Activated naive CD4-positive, alpha-beta T cell treated with anti-CD3 and anti-CD28 coated beads, Interleukin-2, amount 50 U/mL, for 72 hours (primary cell): ENCODE measurements at regions not wholly inside any gene's neighbourhood (a gene's known extent, or its start where the extent isn't known, plus 50 kb on each side); places are given as distances from the start of the nearest gene placed in this dataset.

Experiments used
- ATAC-seq, 2 donors: fragments of 150-1000 bp; cut with Tn5 transposase; 2 replicates each; pipeline ENCODE4 v1.10.0; 2021; ENCODE audit warnings: mild to moderate bottlenecking in 2 of 2, moderate library complexity in 2 of 2
- DNase-seq, 2 donors: peaks; one replicate each; pipeline ENCODE4 v3.0.0; 2021 to 2022; ENCODE audit warnings: low spot score in 2 of 2
- H3K27ac Mint-ChIP-seq, 2 donors: one replicate each; pipeline ENCODE4 v1.8.0; 2022; ENCODE audit warnings: mild to moderate bottlenecking in 2 of 2, mixed read lengths in 2 of 2
- H3K36me3 Mint-ChIP-seq, 2 donors: one replicate each; pipeline ENCODE4 v1.8.0; 2022; ENCODE audit warnings: mixed read lengths in 2 of 2
- H3K9me3 Mint-ChIP-seq, 2 donors: one replicate each; pipeline ENCODE4 v1.8.0; 2022; ENCODE audit warnings: mixed read lengths in 2 of 2

- H3K27ac Mint-ChIP-seq = no peak overlapping the region
- no peak for DNase-seq
- peaks cover 3 to 6% of the 10 kb centered on the region in 2 donors for H3K9me3 Mint-ChIP-seq
- peaks cover 0 to under 1% of the 10 kb centered on the region in 2 donors for H3K36me3 Mint-ChIP-seq
- ATAC-seq = no peak
Measured at GRCh38 chr1:217921126-217921904, 290.2 kb downstream of the SPATA17 start.

GRCh38 chr1:217924924-217925323, 293.8 kb downstream of the SPATA17 start:
- Mint-ChIP-seq H3K36me3 (peaks cover 0 to 5% of the 10 kb centered on the region in 2 donors), H3K9me3 (peaks cover 4 to 10% of the 10 kb centered on the region in 2 donors), H3K27ac (no peak overlapping the region)
- DNase-seq = no peak
- ATAC-seq = no peak

DNA sequence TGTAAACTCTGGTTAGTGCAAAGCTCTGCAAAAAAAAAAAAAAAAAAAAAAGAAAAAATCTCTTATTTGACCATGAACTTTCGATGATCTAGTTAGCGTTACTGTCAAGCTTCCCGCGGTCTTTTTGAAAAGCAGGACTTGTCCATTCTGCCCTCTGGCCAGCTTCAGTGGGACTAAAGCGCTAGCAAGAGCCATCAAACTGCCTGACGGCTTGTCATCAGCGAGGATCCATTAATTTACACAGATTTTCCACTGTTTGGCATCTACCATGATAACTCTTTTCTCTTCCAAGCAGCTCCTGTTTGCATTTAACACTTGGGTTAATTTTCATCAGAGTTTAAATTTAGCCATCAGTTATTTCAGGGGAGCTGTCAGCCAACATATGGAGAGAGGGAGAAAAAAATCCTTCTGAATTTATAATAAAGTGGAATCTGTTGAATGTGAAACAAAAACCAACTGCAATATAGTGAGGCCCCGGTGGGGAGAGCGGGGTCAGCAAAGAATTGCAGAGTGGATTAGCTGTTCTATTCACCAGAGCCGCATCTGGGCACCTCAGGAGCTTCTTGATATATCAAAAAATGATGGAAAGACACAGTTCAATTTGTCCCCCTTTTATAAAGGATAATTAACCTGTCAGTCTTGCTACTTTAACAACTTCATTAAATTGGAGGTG, 298.2 kb downstream of the SPATA17 start:
- no peak for ATAC-seq

DNA sequence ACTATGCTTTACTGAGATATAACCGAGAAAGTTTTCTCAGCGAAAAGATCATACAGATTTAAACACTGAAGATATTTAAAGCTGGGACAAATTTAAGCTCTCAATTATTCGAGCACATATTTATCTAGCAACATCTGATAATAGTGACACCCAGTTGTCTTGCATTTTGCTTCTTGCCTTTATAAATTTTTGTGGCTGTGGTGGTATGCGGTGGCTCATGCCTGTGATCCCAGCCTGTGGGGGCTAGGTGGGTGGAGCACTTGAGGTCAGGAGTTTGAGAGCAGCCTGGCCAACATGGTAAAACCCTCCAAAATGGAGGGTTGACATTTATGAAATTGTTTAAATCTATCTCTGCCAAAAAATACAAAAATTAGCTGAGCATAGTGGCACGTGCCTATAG, 312.2 kb downstream of the SPATA17 start:
- H3K9me3 Mint-ChIP-seq = peaks cover 7% of the 10 kb centered on the region in 2 donors

More for the DNA sequence above, 298.2 kb downstream of the SPATA17 start:
- no peak for DNase-seq
- Mint-ChIP-seq H3K36me3 (peaks cover 0 to 5% of the 10 kb centered on the region in 2 donors), H3K9me3 (peaks cover 5 to 8% of the 10 kb centered on the region in 2 donors), H3K27ac (no peak overlapping the region)

DNA sequence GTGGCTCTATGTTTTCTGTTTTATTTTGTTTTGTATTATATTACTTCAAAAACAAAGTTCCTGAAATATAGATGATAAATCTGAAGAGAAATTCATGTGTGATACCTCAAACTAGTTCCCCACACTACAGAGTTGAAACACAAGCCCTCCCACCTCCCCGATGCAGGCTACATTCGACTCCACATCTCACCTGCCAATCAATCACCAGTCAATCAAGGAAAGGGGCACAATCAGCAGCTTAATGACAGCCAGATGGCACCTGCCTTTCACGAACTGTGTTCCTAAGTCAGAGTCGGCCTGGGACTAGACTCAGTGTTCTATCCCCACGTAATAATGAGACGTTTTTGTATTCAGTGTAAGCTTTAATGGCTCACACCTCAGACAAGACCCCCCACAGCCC, 313.4 kb downstream of the SPATA17 start:
- ATAC-seq = no peak
- Mint-ChIP-seq H3K9me3 (peaks cover 7% of the 10 kb centered on the region in 2 donors), H3K27ac (no peak overlapping the region), H3K36me3 (no peaks in the 10 kb centered on the region)
- DNase-seq = no peak

More for the DNA sequence above, 312.2 kb downstream of the SPATA17 start:
- ATAC-seq (no peak), DNase-seq (no peak)
- Mint-ChIP-seq H3K36me3 (no peaks in the 10 kb centered on the region), H3K27ac (no peak overlapping the region)

DNA sequence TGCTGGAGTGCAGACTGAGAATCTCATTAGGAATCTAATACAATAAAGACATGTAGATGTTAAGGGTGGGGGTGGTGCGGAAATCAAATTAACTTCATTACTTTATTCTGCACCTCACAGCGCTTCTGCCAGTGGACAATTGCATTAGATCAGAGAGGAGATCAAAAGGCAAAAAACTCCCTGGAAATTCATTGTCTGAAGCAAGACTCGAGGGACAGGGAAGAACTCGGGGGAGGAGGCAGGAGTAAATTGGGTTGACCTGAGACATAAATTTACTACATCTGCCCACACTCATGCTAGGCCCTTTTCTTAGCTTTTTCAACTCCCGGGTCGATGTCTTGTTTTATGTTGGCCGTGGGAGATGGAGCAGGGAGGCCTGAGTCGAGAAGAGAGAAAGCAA, 315.4 kb downstream of the SPATA17 start:
- Mint-ChIP-seq H3K9me3 (peaks cover 5 to 6% of the 10 kb centered on the region in 2 donors), H3K27ac (no peak overlapping the region), H3K36me3 (peaks cover 0 to 6% of the 10 kb centered on the region in 2 donors)
- no peak for DNase-seq
- ATAC-seq = no peak

GRCh38 chr1:217948741-217949140, 317.6 kb downstream of the SPATA17 start:
- peaks cover 0 to 6% of the 10 kb centered on the region in 2 donors for H3K36me3 Mint-ChIP-seq
- H3K9me3 Mint-ChIP-seq = no peaks in the 10 kb centered on the region
- no peak for DNase-seq
- H3K27ac Mint-ChIP-seq = no peak overlapping the region
- ATAC-seq = no peak

DNA sequence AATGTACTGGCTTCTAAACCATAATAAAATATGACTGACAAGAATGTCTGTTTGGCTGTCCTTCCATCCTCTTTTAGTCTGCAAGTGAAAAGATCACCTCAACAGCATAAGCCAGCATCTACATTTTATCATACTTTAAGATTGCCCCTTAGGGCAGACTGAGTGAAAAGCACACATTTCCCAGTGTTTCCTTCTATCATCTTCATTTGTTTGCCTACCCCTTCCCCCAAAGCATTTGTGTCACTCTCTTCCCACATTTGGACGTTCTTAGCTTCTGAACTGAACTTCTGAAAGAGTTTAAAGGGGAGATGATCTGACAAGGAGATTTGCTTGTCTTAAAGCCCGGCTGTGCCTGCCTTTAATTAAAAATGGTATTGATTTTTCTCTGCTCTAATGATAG, 322.2 kb downstream of the SPATA17 start:
- no peak for ATAC-seq
- Mint-ChIP-seq H3K9me3 (peaks cover 0 to 19% of the 10 kb centered on the region in 2 donors), H3K27ac (no peak overlapping the region), H3K36me3 (peaks cover 0 to 10% of the 10 kb centered on the region in 2 donors)
- no peak for DNase-seq

- H3K9me3 Mint-ChIP-seq = peaks cover 0 to 23% of the 10 kb centered on the region in 2 donors
- no peak overlapping the region for H3K27ac Mint-ChIP-seq
- peaks cover 0 to 10% of the 10 kb centered on the region in 2 donors for H3K36me3 Mint-ChIP-seq
- no peak for DNase-seq
- ATAC-seq = no peak
Measured at GRCh38 chr1:217953922-217954321, 322.8 kb downstream of the SPATA17 start.

- H3K9me3 Mint-ChIP-seq = peaks cover 0 to 23% of the 10 kb centered on the region in 2 donors
- DNase-seq = no peak
- no peak overlapping the region for H3K27ac Mint-ChIP-seq
- H3K36me3 Mint-ChIP-seq = peaks cover 0 to 5% of the 10 kb centered on the region in 2 donors
- ATAC-seq = no peak
Measured at GRCh38 chr1:217955723-217956122, 324.6 kb downstream of the SPATA17 start.

DNA sequence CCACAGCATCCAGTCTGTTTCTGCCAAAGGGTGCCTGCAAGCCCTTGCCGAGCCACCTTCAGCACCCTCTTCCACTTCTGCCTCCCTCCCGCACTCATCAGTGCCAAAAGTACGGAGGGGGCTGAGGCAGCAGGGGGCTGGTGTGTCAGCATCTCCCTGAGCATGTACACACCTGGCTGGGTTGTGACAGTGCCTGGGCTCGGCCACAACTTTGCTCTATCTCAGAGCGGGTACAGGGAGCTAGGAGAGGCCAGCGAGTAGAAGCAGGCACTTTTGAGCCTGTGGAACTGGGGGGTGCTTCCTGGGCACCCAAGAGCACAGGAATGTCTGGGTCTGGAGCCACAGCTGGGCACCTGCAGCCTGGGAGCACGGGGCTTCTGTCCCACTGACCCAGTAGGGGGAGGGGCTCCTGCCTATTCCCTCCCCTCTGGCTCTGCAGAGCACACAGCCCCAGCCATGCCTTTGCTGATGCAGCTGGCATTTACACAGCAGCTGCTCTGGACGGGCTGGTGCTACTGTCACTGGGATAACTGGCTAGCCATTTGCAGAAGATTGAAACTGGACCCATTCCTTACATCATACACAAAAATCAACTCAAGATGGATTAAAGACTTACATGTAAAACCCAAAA, 319.8 kb upstream of the RRP15 start:
- H3K27ac Mint-ChIP-seq = no peak overlapping the region

GRCh38 chr1:217968085-217968484, 317.0 kb upstream of the RRP15 start:
- Mint-ChIP-seq H3K27ac (no peak overlapping the region), H3K36me3 (peaks cover 0 to 9% of the 10 kb centered on the region in 2 donors), H3K9me3 (peaks cover 18 to 23% of the 10 kb centered on the region in 2 donors)
- DNase-seq = no peak
- no peak for ATAC-seq

More for the DNA sequence above, 319.8 kb upstream of the RRP15 start:
- ATAC-seq (no peak), DNase-seq (no peak)
- Mint-ChIP-seq H3K9me3 (peaks cover 14 to 19% of the 10 kb centered on the region in 2 donors), H3K36me3 (peaks cover 0 to 9% of the 10 kb centered on the region in 2 donors)

GRCh38 chr1:217969428-217969827, 315.7 kb upstream of the RRP15 start:
- ATAC-seq (no peak), DNase-seq (no peak)
- Mint-ChIP-seq H3K27ac (no peak overlapping the region), H3K36me3 (peaks cover 0 to 9% of the 10 kb centered on the region in 2 donors), H3K9me3 (peaks cover 16 to 22% of the 10 kb centered on the region in 2 donors)

DNA sequence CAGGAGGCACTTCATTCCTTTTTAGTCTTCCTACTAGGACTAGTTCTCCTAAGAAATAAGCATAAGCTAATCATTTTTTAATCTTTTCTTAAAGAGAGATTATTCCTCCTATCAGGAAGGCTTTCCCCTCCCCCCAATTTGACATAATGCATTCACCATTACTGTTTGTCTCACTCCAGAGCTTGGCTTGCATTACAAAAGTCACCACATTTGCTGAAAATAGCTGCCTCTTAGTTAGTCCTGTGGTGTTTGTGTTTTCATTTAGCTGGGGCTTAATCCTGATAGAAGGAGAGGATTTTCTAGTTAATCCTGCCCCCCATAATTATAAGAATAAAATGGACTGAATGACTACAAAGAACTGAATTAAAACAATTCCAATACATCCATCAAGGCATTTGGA, 307.1 kb upstream of the RRP15 start:
- peaks cover 0 to 6% of the 10 kb centered on the region in 2 donors for H3K36me3 Mint-ChIP-seq
- ATAC-seq (no peak), DNase-seq (no peak)
- H3K27ac Mint-ChIP-seq = no peak overlapping the region
- peaks cover 26 to 27% of the 10 kb centered on the region in 2 donors for H3K9me3 Mint-ChIP-seq

GRCh38 chr1:217981430-217981829, 303.7 kb upstream of the RRP15 start:
- Mint-ChIP-seq H3K27ac (no peak overlapping the region), H3K9me3 (peaks cover 17 to 22% of the 10 kb centered on the region in 2 donors), H3K36me3 (peaks cover 0 to 2% of the 10 kb centered on the region in 2 donors)
- DNase-seq = no peak
- ATAC-seq = no peak

GRCh38 chr1:217982331-217983050, 302.6 kb upstream of the RRP15 start:
- DNase-seq (no peak), ATAC-seq (no peak)
- Mint-ChIP-seq H3K27ac (no peak overlapping the region), H3K36me3 (no peaks in the 10 kb centered on the region), H3K9me3 (peaks cover 13 to 20% of the 10 kb centered on the region in 2 donors)

- H3K36me3 Mint-ChIP-seq = no peaks in the 10 kb centered on the region
- peaks cover 13 to 21% of the 10 kb centered on the region in 2 donors for H3K9me3 Mint-ChIP-seq
- ATAC-seq (no peak), DNase-seq (no peak)
- H3K27ac Mint-ChIP-seq = no peak overlapping the region
Measured at GRCh38 chr1:217983051-217983375, 302.1 kb upstream of the RRP15 start.
